ENCODE measurements at regions not wholly inside any gene's neighbourhood (a gene's known extent, or its start where the extent isn't known, plus 50 kb on each side); places are given as distances from the start of the nearest gene placed in this dataset.

- TF ChIP-seq CTCF (IDR thresholded peaks at IDR 0.05), result no peak
- TF ChIP-seq POLR2A (IDR thresholded peaks at IDR 0.05), result no peak
Measured at GRCh38 chr11:76276781-76277155, 70.5 kb upstream of the WNT11 start.
